HT1080 (cell line): ENCODE measurements at regions not wholly inside any gene's neighbourhood (a gene's known extent, or its start where the extent isn't known, plus 50 kb on each side); places are given as distances from the start of the nearest gene placed in this dataset.

Experiments
- DNase-seq: peaks from one replicate; pipeline ENCODE4 v3.0.0-alpha.2; 2015; ENCODE audit warnings: low read depth

DNA sequence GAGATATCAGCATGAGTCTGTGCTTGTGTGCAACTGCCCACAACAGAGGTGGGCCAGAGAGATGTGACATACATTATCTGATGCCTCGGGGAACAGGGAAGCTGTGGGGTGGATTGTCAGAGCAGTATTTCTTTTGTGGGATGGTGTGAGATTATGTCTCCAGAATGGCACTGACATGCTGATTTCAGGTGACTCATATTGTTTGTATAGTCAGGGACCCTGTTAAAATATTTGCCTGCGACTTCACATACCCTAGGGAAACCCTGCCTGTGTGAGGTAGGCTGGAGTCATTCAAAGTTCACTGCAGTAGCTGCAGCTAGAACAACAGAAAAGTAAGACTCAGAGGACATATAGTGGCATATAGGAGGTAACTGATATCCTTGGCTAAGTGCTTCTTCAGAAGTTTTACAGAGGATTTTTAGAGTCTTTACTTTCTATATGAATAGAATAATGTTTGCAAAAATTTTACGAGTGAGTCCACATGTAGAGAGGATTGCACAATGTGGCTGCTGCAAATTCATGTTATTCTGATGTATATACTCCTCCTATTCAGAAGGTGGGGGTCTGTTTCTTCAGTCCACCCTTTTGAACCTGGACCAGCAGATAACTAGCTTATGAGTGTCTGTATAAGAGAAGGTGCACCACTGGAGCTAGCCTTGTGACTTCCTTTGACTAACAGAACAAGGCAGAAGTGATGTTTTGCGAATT, 89.3 kb downstream of the MACIR start:
- DNase-seq, result peak; percentile 25

GRCh38 chr5:103346162-103346748, 87.7 kb downstream of the MACIR start:
- DNase-seq, result no peak

GRCh38 chr5:103345461-103345860, 86.9 kb downstream of the MACIR start:
- DNase-seq, result no peak

DNA sequence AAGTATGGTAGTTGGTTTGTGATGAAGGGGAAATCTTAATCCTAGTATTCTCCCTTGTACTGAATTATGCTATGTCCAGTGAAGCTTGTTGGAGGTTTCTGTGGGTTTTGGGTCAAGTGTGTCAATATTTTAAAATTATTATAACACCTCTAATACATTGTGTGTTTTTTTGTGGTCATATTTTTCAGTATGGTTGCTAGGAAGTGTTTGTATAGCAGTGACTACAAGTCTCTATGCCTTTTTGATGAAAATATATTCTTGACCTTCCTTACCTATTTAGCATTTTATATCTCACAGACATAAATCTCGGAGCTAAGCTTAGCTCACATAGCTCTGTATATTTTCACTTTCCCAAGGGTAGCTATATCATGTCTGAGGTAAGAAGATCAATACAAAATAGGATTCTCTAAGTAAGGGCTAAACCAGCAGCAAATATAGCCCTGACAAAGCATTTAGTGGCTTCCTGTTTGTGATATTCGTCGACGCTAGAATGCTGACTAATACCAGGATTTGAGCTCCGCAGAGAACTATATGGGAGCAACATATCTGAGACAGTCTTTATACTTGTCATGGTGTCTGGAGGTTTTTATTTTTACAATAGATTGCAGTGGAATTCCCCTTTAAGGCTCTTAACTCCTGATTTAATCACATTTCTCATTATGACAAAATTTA, 82.3 kb downstream of the MACIR start:
- DNase-seq, result peak; percentile 58

DNA sequence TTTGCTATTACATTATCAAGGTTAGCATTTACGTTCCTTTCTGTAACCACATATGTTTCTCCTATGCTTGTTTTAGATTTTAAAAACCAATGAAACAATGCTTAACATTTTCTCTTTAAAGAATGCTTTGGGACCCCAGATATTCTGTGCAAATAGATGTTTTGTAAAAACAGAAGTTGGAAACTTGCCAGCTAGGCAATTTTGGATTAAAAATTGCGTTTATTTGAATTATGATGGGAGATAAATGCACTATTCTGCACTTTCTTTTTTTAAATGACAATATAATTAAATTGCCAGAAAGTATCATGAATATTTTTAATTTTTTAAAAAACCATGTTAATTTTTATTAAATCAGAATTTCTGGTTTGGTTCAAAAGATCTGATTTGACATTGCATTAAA, 81.6 kb downstream of the MACIR start:
- DNase-seq, result no peak

- no peak for DNase-seq
These were observed 78.4 kb downstream of the MACIR start for GRCh38 chr5:103336941-103337340.

DNA sequence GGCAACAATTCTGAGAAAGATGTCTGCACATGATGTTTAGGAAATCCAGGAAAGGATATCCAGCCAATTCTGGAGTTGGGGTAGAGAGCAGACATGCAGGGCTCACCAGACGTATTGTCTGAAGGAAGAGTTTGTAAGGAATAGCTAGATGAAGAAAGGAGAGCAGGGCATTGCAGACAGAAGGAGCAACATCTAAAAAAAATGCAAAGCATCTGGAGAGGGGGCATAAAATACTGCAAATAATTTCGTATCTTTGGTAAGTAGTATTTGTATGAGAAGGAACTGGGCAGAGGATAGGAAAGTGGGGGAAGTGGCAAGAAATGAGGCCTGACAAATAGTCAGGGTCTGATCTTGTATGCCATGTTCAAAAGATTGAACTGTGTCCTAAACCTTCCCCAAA, 74.8 kb downstream of the MACIR start:
- DNase-seq, result no peak

- no peak for DNase-seq
These were observed 72.3 kb downstream of the MACIR start for GRCh38 chr5:103330875-103331274.
